DND-41 (cell line): ENCODE measurements at regions not wholly inside any gene's neighbourhood (a gene's known extent, or its start where the extent isn't known, plus 50 kb on each side); places are given as distances from the start of the nearest gene placed in this dataset.

Source experiments
- CTCF ChIP-seq: IDR thresholded peaks from 2 replicates; pipeline ENCODE4 v1.5.1; 2012; ENCODE audit warnings: borderline replicate concordance, low read length, moderate library complexity, mild to moderate bottlenecking; ENCODE audit not compliant: poor library complexity, severe bottlenecking; ENCODE audit errors: extremely low read depth
- EZH2 ChIP-seq: IDR thresholded peaks from 3 replicates; pipeline ENCODE4 v1.6.1; 2012; ENCODE audit warnings: borderline replicate concordance, low read depth, mild to moderate bottlenecking, moderate library complexity, low read length, inconsistent platforms; ENCODE audit not compliant: severe bottlenecking

GRCh38 chr3:59257506-59257905, 207.7 kb upstream of the CFAP20DC start:
- TF ChIP-seq CTCF (no peak), EZH2 (no peak)
